ENCODE measurements at regions not wholly inside any gene's neighbourhood (a gene's known extent, or its start where the extent isn't known, plus 50 kb on each side); places are given as distances from the start of the nearest gene placed in this dataset.

GRCh38 chr20:48538058-48538825 lies 289.6 kb downstream of the PREX1 start:
- Histone ChIP-seq H3K27me3 (ENCODE audit: insufficient read depth, low read depth) (no peaks in the 10 kb centered on the region), H3K4me2 (peak overlapping the region; percentile 64), H4K20me1 (ENCODE audit: insufficient read depth) (no peaks in the 10 kb centered on the region), H3K4me3 (peak overlapping the region; percentile 7; the same call in 1 of the 2 replicates), H2AFZ (no peak overlapping the region), H3F3A (ENCODE audit: insufficient read depth, low read depth) (peaks cover 38% of the 10 kb centered on the region), H3K27ac (peak overlapping the region; percentile 84), H3K9me2 (ENCODE audit: insufficient read depth) (no peaks in the 10 kb centered on the region), H3K9me3 (ENCODE audit: insufficient read depth, low read depth) (peaks cover 8% of the 10 kb centered on the region), H3K36me3 (ENCODE audit: low read depth) (no peaks in the 10 kb centered on the region), H3K79me2 (ENCODE audit: low read depth) (no peaks in the 10 kb centered on the region), H3K4me1 (replicated peaks; ENCODE audit: insufficient read depth) (peaks cover 47% of the 10 kb centered on the region)
- TF ChIP-seq CTCF (conservative IDR thresholded peaks at IDR 0.05) (no peak), EZH2 (IDR thresholded peaks at IDR 0.05; ENCODE audit: low read depth) (no peak)
- no TSS peak for BruUV-seq (replicated peaks)
- POLR2A ChIA-PET (ENCODE audit: unreplicated experiment): interaction anchor here (0.5 to 1.2 kb wide), 15 partner anchors 36 to 1732 kb away, joined by 3 to 8 read pairs (median 4); partner anchors contain the start of gene NCOA3
- CTCF ChIA-PET: interaction anchor here (0.6 to 3.1 kb wide), 3 partner anchors 82 to 179 kb away, joined by 3 to 31 read pairs (median 5); no protein-coding TSS in a partner anchor
- peak; percentile 94 to 99 for DNase-seq
- intact Hi-C loops (cut with micrococcal nuclease; ENCODE audit: unreplicated experiment): loop anchor here (1.0 to 5.0 kb wide), 4 partner anchors 83 to 566 kb away; no protein-coding TSS in a partner anchor

GRCh38 chr20:48536206-48536605 lies 291.6 kb downstream of the PREX1 start:
- H3K4me2 ChIP-seq: no peak overlapping the region
- POLR2A ChIA-PET (ENCODE audit: unreplicated experiment): no interaction called here
- H3K4me1 ChIP-seq (replicated peaks; ENCODE audit: insufficient read depth): peaks cover 41% of the 10 kb centered on the region
- no peak for DNase-seq
- TF ChIP-seq EZH2 (IDR thresholded peaks at IDR 0.05; ENCODE audit: low read depth): no peak
- TF ChIP-seq CTCF (conservative IDR thresholded peaks at IDR 0.05): no peak
- no peak overlapping the region for H2AFZ ChIP-seq
- peaks cover 38% of the 10 kb centered on the region for H3F3A ChIP-seq (ENCODE audit: insufficient read depth, low read depth)
- no peaks in the 10 kb centered on the region for H3K36me3 ChIP-seq (ENCODE audit: low read depth)
- no peak overlapping the region for H3K27ac ChIP-seq
- CTCF ChIA-PET: interaction anchor here (0.7 kb wide), 1 partner anchor 326 kb away, joined by 3 read pairs; no protein-coding TSS in a partner anchor
- H4K20me1 ChIP-seq (ENCODE audit: insufficient read depth): no peaks in the 10 kb centered on the region
- no peaks in the 10 kb centered on the region for H3K9me2 ChIP-seq (ENCODE audit: insufficient read depth)
- H3K79me2 ChIP-seq (ENCODE audit: low read depth): no peaks in the 10 kb centered on the region
- no TSS peak for BruUV-seq (replicated peaks)
- intact Hi-C loops (cut with micrococcal nuclease; ENCODE audit: unreplicated experiment): loop anchor here (5.0 kb wide), 1 partner anchor 564 kb away; no protein-coding TSS in a partner anchor
- H3K9me3 ChIP-seq (ENCODE audit: insufficient read depth, low read depth): no peaks in the 10 kb centered on the region
- H3K4me3 ChIP-seq: no peak overlapping the region
- no peaks in the 10 kb centered on the region for H3K27me3 ChIP-seq (ENCODE audit: insufficient read depth, low read depth)

- no TSS peak for BruUV-seq (replicated peaks)
- no peaks in the 10 kb centered on the region for H3K79me2 ChIP-seq (ENCODE audit: low read depth)
- intact Hi-C loops (cut with micrococcal nuclease; ENCODE audit: unreplicated experiment): loop anchor here (5.0 kb wide), 1 partner anchor 563 kb away; no protein-coding TSS in a partner anchor
- no peak overlapping the region for H3K4me2 ChIP-seq
- no peak for DNase-seq
- TF ChIP-seq CTCF (conservative IDR thresholded peaks at IDR 0.05) (no peak), EZH2 (IDR thresholded peaks at IDR 0.05; ENCODE audit: low read depth) (no peak)
- no peak overlapping the region for H2AFZ ChIP-seq
- no peaks in the 10 kb centered on the region for H3K9me2 ChIP-seq (ENCODE audit: insufficient read depth)
- CTCF ChIA-PET: interaction anchor here (0.7 kb wide), 2 partner anchors 228 to 325 kb away, joined by 3 to 4 read pairs; no protein-coding TSS in a partner anchor
- H3K4me1 ChIP-seq (replicated peaks; ENCODE audit: insufficient read depth): peaks cover 35% of the 10 kb centered on the region
- H3K4me3 ChIP-seq: no peak overlapping the region
- H3K27me3 ChIP-seq (ENCODE audit: insufficient read depth, low read depth): no peaks in the 10 kb centered on the region
- no peaks in the 10 kb centered on the region for H3K36me3 ChIP-seq (ENCODE audit: low read depth)
- H3K27ac ChIP-seq: no peak overlapping the region
- no peaks in the 10 kb centered on the region for H4K20me1 ChIP-seq (ENCODE audit: insufficient read depth)
- peaks cover 36% of the 10 kb centered on the region for H3F3A ChIP-seq (ENCODE audit: insufficient read depth, low read depth)
- H3K9me3 ChIP-seq (ENCODE audit: insufficient read depth, low read depth): no peaks in the 10 kb centered on the region
- POLR2A ChIA-PET (ENCODE audit: unreplicated experiment): interaction anchor here (0.5 kb wide), 1 partner anchor 1618 kb away, joined by 5 read pairs; no protein-coding TSS in a partner anchor
Observed at GRCh38 chr20:48535556-48535955, 292.2 kb downstream of the PREX1 start.
